HG02642 (cell line): ENCODE measurements at regions not wholly inside any gene's neighbourhood (a gene's known extent, or its start where the extent isn't known, plus 50 kb on each side); places are given as distances from the start of the nearest gene placed in this dataset.

Experiments used
- ATAC-seq: cut with Tn5 transposase; IDR thresholded peaks from one replicate; pipeline ENCODE4 v1.9.1; 2021; ENCODE audit warnings: mild to moderate bottlenecking; ENCODE audit not compliant: unreplicated experiment, poor library complexity

DNA sequence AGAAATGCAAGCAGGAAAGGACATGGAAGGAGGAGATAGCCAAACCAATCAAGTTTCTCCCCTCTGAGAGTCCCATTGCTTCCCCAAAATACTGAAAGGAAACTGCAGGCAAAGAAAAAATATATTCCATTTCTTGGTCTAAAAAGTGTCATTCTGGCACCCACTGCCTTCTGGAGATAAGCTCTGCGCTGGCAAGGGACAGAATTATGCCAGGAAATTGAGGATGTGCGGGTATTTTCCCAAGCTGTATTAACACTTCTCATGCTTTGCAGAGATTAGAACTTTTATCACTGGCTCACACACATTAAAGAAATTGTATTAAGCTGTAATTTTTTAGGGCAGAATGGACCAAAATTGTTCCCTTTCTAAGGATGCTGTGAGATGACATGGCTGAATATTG, 381.2 kb upstream of the DUSP10 start:
- ATAC-seq, result no peak

DNA sequence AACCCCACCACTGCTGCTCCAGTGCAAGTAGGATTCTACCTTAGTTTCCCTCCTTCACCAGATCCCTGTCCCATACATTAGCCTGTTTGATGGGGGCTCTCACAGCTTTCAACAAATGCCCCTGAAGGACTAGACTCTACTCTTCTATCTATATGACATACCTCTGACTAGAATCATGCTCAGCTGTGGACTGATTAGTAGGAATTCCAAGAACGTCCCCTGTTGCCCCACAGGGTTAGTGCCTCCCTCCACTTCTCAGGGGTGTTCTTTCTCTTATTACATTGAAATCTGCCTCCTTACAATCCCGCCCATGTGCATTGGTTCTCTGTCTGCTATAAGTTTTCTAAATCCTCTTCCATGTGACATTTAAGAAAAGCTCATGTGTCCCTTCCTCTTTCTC, 375.9 kb upstream of the DUSP10 start:
- no peak for ATAC-seq

DNA sequence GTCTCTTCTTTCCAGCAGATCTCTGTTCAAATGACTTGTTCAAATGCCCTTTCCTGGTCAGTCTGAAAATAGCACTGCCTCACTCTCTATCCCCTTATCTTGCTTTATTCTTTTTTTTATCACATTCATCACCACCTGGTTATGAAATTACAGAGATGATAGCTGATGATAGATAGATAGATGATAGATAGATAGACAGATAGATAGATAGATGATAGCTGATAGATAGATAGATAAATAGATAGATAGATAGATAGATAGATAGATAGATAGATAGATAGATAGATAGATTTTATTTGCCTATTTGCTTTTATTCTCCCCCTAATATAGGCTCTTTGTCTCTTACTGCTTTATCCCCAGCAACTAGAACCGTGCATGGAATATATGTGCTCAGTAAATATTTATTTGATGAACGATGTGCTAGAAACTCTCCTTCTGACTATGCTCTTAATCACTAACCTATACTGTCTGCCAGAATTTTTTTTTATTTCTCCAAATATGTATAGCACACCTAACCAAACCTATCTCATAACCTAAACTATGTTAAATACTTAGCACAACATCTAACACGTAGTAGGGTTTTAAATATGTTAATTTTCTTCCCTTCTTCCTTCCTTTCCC, 372.8 kb upstream of the DUSP10 start:
- ATAC-seq, result no peak

DNA sequence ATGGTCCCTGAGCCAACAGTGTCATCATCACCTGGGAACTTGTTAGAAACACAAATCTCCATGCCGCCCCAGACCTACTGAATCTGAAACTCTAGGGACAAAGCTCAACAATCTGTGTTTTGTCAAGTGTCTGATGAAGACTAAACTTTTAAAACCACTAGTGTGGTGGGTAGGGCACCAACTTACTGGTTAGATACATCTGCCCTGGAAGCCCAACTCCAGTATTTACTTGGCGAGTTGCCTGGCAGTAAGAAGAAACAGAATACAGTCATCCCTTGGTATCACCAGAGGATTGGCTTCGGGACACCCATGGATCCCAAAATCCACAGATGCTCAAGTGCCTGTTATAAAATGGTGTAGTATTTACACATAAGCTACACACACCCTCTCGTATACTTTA, 367.9 kb upstream of the DUSP10 start:
- ATAC-seq, result no peak

DNA sequence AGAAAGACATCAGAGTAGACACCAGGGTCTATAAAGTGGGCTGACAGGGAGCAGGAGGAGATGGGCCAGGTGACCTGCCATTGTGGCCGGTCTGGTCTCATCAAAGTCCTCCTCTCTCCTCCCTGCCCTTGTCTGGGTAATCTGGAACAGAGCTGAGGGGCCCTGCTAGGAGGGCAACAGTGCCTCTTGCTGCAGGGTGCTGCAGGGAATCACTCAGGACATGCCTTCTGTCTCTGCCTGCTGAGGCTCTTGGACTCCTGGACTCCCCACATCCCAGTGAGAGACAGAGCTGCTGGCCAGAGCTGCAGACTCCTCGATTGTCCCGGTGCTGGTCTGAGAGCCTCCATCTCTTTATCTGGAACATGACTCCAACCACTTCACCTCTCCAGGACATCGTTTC, 366.1 kb upstream of the DUSP10 start:
- ATAC-seq, result no peak

DNA sequence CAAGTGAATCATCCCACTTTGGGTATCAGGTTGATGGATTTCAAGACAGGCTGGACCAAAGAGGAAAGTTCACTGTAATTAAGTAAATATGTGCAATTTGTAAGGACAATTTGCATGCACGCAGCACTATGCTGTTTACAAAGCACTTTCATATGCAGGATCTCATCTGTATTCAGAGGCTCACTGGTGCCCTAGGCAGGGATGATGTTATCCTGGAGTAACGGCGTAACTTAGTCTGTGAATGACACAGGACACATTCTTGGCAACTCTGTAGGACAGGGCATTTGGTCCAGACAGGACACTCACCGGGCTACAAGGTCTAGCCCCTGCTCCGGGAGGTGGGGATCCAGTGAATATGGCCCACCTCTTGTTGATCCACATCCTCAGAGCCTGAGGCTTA, 365.4 kb upstream of the DUSP10 start:
- ATAC-seq, result no peak

DNA sequence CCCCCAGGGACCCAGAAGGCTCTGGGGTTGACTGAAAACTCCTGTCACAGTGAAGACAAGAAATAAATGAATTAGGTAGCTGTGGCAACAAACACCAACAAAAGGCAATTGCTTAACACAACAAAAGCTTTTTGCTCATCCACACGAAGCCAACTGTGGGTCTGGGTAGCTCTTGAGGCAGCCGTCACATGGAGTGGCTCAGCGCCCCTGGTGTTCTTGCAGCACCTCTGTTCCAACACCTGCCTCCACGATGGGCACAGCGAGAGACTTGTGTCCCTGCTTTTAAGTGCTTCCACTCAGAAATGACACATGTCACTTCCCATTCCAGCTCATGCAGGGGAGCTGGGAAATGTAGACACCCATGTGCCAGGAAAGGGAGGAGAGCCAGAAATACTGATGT, 364.5 kb upstream of the DUSP10 start:
- no peak for ATAC-seq

DNA sequence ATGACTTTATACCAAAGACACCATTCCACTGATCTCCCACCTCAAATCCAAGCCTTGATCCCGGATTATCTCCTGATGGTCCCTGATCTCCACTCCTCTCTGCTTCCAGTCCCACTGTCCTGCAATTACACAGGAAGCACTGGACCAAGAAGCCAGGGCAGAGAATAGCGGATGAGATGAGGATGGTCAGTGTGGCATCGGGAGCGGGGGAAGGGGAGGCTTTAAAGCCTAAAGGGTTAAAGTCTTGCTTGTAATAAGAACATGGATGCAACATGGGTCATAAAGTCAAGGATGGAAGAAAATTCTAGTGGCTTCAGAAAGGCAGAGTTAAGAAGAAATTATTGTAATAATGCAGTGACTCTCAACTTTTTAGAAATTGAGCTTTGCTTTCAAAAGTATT, 364.0 kb upstream of the DUSP10 start:
- ATAC-seq, result no peak

DNA sequence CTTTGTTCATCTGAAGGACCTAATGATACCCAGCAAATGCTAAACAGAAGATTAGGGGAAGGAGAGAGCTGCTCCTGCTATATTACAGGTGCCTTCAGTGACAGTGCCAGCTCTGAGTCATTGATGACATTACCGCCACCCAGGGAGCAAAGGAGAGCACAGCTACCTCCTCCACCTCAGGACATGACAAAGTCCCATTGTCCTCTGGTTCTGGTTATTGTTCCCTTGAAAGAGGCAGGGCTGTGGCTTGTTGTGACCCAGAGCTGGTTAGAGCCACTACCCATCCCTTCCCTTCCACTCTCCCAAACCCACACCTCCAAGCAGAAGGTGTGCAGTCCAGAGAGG, 363.5 kb upstream of the DUSP10 start:
- ATAC-seq, result no peak

DNA sequence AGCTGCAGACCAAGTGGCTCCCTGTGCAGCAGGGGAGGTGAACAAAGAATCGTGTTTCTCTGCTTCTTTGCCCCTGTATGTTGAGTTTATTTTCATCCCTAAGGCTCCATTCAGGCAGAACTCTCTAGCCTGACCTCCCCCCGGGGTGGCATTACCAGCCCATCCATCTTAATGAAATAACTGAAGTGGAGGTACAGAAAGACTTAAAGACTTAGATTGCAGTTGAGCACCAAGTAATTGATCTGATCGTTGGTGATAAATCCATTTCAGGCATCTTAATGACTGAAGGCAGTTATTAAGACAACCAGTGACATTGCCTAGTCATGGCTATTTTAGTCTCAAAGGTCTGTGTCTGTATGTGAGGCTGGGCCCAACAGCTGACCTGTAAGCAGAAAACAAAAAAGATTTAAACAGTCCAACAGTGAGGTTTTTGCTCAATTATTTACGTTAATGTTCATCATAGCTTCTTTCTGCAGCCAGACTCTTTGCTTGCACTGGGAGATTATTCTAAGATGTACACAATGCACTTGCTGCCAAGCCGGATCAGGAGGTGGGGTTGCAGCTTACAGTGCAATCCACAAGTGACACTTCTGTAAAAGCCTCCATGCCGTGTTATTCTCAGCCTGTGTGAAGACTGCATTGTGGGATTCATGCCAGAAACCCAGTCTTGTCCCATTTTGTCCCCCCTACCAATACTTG, 363.0 kb upstream of the DUSP10 start:
- ATAC-seq, result no peak

DNA sequence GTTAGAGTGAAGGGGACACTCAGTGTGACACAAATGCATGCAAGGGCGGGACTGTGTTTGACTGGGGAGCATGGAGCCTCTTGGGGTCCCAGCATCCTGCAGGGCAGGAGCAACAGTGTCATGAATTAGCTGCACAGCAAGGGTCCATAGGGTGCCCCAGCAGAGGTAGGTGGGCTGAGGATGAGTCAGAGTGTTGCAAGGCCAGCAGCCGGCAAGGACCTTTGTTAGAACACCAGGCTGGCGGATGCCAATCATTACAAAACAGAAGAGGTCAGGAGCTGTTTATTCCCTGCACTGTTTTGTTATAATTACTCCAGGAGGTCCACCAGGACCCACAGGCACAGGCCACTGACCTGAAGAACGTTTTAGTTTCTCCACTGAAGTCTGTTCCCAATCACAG, 362.2 kb upstream of the DUSP10 start:
- no peak for ATAC-seq

DNA sequence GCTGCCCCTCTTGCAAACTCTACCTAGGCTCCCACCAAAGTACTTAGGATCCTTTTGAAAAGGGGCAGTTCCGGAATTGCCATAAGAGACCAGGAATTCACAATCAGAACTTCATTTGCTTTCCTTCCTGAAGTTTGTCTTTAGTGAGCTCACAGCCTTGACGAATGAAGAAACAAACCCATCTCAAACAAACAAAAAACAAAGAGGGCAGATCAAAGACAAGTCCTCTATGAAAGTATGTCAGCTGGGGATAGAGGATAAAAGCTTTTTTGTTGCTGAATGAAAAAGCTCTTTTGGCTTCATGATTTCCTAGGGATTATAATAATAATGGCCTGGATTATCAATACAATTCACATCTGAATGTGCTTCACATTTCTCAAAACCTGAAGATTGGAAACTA, 357.9 kb upstream of the DUSP10 start:
- ATAC-seq, result no peak

DNA sequence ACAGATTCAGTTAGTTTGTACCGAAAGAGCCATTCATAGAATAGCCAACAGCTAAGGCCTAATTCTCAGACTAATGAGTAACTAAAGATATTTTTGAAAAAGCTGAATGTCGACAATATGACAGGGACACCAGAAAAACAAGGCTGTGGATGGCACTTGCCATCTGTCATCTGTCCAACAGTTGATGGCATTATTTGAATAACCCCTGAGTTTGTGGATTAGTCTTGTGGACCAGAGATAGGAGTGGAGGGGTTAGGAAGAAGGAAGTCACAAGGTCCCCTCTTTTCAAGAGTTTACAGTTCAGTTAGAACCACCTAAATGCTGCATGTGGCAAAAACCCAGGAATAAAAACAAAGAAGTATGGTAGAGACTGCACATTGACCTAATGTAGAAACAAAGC, 356.5 kb upstream of the DUSP10 start:
- ATAC-seq, result no peak

DNA sequence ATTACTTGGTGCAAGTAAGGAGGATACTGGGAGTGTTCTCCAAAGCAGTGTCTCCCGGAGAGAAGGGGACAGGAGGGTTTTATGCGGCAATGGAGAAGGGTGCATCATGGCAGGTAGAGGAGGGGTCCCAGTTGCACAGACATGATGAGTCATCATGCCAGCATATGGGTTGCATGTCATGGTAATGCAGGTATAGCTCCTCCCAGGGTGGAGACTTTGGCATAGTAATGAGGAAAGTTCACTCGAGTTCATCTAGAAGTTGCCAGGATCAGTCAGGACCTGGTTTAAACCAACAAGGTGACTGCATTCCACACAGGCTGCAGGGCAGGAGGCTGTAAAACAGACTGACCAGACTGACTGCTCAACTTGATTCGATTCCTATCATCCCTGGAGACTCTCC, 355.7 kb upstream of the DUSP10 start:
- ATAC-seq, result no peak

DNA sequence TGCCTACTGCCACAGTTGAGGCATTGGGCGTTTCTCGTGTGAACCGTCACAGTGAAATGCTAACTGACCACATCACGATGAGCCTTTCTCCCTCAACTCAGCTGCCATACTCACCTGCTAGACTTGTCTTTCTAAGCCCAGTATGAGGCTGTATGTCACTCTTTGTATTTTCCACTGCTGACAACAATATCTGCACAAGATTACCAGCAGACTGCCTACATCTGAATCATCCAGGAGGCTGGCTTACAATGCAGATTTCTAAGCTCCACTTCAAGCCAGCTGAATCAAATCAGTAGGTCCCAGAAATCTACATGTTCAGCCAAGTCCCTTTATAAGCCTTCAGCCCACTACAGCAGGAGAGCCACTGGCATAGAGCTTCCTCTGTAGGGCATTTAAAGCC, 355.0 kb upstream of the DUSP10 start:
- no peak for ATAC-seq

DNA sequence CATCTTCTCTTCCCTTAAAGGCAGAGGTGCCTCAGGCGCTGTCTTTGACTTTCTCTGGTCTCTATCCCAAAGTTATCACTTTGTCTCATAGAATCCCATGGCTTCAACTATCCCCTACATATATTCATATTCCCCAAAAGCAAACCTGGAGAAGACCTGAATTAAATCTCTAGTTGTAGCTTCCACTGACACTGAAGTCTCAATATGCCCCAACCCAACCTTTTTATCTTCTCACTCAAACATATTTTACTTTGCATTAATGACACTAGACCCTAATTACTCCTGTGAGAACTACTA, 354.5 kb upstream of the DUSP10 start:
- no peak for ATAC-seq

DNA sequence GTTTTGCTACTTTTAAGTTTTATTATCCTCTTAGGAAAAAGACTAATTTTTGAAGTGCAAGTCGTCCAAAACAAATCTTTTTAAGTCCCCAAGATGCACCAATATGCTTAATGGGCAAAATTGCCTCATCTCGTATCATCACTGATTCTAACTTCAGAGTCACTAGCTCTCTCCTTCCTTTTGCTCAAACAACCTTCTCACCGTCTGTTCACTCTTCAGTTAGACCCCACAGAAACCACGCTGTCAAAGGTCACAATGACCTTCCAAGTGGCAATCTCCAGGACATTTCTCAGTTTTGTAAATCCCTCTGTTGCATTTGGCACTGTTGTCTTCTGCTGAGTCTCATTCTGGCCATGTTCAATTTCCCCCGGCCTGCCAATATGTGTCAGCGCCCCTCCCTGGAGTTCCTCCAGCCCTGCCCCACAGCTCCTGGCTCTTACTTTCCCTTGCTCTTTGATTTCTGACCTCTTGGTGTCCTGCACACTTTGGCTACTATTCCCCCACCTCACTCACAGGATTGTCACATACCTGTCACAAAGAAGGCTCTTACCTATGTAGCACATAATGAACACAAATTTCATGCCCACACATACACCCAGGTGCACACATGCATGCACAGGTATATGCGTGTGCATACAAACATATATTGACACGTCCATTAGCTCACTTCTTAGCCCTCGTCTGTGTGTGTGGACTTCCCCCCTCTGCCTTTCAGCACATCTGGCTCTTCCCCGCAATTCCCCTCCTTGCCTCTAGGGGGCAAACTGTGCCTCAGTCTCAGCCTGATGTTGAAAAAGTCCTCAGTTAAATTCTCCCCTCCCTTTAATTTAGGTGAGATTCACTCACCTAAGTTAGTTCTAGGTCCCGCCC, 354.0 kb upstream of the DUSP10 start:
- ATAC-seq, result peak; percentile 69

DNA sequence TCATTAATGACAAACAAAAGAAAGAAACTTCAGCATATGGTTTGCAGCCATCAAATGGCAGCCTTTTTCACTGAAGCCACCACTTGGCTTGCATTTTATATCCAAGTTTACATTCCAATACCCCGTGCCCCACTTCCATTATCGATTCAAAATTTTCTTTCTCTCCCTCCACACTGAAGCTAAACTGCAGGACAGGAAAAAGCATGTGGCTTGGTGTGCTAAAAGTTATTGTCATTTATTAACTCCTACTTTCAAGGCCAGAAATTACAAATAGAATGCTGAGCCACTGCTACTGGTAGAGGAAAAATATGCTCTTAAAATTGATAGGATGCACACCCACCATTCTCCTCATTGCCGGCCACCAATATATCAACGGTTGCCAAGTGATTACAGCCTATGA, 351.6 kb upstream of the DUSP10 start:
- ATAC-seq, result no peak

DNA sequence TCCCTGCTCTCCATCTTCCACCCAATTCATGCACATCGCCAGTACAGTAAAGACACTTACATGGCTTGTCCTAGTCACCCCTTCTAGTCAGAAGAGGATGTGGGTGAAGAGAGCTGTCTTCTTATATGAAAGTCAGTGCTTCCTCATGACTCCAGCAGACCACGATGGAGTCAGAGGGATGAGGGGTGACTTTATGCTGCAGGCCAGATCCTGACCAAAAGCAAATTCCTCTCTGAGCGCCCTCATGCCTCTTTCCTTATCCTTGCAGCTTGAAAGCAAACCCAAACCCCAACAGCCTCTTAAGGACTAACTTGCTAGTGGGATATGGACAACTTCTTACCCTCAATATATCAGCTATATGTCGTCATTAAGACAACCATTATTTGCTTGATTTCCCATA, 348.2 kb upstream of the DUSP10 start:
- ATAC-seq, result no peak

DNA sequence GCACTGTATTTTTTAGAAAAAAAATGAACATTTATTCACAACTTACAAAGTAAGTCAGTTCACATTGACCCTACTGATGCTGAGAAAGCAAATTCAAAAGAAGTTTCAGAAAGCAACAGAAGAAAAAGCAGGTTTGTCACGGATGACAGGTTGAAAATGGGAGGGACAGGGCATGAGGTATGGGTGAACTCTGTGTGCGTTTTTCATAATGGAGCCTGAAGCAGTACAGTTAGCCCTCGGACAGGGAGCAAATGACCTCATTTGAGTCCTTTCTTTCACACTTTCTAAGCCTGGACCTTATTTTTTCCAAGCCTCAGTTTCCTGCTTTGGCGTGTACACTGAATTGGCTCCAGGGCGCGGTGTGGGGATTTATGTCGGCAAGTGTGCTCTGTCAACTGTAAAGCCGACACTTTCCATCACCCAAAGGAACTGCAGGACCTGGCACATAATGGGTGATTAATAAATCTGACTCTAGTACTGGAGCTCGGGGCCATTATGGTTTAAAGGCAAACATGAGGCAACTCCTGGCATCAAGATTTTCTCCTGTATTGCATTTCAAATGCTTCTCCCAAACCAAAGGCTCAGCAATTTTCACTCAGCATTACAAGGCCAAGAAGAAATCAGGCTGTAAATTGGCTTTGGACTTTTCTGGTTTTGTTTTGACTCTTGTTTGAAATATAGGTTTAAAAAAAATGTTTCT, 345.5 kb upstream of the DUSP10 start:
- ATAC-seq, result no peak

DNA sequence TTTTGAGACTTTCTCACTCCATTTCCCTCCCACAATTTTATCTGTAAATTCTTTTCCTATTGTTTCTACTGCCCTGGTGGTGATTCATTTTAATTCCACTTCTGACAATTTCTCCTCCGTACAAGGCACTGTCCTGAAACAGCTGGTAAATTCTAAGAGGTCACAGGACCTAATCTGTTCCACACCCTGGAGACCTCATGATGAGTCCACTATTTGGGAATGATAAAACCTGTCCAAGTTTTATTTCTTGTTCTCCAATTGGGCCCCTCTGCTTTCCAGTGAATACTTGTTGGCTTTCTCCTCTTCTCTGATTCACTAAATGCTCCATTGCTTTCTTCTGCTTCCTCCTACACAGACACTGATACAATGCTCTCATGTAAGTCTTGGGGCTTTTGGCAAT, 343.1 kb upstream of the DUSP10 start:
- ATAC-seq, result no peak
